ENCODE measurements at regions not wholly inside any gene's neighbourhood (a gene's known extent, or its start where the extent isn't known, plus 50 kb on each side); places are given as distances from the start of the nearest gene placed in this dataset.
A peak's percentile ranks its signal among the peaks of the same experiment; 100 is the strongest.

DNA sequence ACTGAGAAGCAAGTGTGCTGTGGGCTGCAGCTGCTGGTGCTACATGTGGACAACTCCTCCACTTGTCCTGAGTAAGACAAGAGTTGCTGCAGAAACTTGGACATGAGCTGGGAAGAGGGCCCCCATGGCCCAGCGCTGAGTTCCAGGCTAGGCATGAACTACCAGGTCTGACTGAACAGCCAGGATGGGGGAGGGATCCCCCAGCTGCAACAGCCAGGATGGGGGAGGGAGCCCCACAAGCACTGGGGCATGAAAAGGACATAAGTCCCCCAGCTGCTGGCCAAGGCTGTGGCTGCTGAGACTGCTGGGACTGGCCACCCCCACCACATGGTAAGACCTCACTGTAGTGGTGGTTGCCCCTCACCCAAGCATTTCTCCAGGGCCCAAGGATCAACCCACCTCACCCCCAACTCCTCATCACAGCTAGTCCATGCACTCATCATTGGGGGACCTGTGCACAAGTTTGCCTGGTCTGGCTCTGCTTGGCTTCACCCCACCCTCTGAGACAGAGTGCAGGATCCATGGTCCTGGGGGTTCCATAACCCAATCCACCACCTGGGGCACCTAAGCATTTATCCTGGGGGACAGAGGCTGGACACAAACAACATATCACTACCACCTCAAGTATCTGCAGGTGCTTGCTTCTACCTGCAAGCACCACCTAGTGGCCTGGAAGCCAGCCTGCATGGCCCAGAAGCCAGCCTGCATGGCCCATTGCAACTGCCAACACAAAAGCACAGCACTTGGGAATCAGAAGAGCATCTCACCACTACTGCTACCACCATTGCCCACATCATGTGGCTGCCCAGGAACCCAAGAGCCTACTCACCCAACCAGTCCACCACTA, 84.5 kb upstream of the STT3B start:
- Mint-ChIP-seq H3K4me3 (peak overlapping the region in 1 of 2 donors; percentile 3), H3K9me3 (no peaks in the 10 kb centered on the region), H3K27ac (no peak overlapping the region), H3K4me1 (ENCODE audit: low read depth in 2 of 2) (peaks cover 9% of the 10 kb centered on the region in 2 donors), H3K36me3 (ENCODE audit: insufficient read depth) (no peaks in the 10 kb centered on the region), H3K27me3 (no peaks in the 10 kb centered on the region)
- ATAC-seq (replicated peaks) (peak; percentile 70), DNase-seq (peak; percentile 11 to 26 (median 16))

DNA sequence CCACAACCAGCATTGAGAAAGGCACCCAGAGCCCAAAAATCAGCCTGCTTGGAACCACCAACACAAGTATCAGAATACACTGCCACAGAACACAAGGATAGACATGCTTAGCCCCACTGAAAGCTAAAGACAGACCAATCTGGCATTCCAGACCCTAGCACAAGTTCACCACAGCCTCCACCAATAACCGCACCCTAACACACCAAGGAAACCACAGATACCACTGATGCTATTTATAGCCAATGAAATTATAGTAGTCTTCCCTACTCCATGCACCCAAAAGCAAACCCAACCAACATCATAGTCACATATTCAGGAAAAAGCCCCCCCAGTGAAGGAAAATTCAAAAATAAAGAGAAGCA, 83.9 kb upstream of the STT3B start:
- peaks cover 9% of the 10 kb centered on the region in 2 donors for H3K4me1 Mint-ChIP-seq (ENCODE audit: low read depth in 2 of 2)
- no peak overlapping the region for H3K27ac Mint-ChIP-seq
- no peaks in the 10 kb centered on the region for H3K27me3 Mint-ChIP-seq

DNA sequence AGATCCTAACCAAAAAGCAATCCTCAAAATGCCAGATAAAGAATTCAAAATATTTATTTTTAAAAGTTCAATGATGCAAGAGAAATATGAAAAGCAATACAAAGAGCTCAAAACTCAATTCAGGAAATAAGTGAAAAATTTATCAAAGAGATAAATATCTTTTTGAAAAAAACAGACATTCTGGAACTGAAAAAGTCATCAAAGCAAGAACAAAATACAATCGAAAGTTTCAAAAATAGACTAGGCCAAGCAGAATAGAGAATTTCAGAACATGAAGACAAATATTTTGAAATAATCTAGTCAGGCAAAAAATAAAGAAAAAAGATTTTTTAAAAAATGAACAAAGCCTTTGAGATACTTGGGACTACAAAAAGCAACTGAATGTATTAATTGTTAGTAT, 83.4 kb upstream of the STT3B start:
- no peak for DNase-seq
- H3K36me3 Mint-ChIP-seq (ENCODE audit: insufficient read depth): no peaks in the 10 kb centered on the region
- no peak overlapping the region for H3K27ac Mint-ChIP-seq
- H3K9me3 Mint-ChIP-seq: no peaks in the 10 kb centered on the region
- no peak overlapping the region for H3K4me3 Mint-ChIP-seq
- no peak for ATAC-seq (replicated peaks)
- no peaks in the 10 kb centered on the region for H3K27me3 Mint-ChIP-seq
- H3K4me1 Mint-ChIP-seq (ENCODE audit: low read depth in 2 of 2): peaks cover 9% of the 10 kb centered on the region in 2 donors

More for the DNA sequence above, 83.9 kb upstream of the STT3B start:
- Mint-ChIP-seq H3K9me3 (no peaks in the 10 kb centered on the region), H3K36me3 (ENCODE audit: insufficient read depth) (no peaks in the 10 kb centered on the region), H3K4me3 (peak overlapping the region in 1 of 2 donors; percentile 3)
- ATAC-seq (replicated peaks) (no peak), DNase-seq (no peak)

DNA sequence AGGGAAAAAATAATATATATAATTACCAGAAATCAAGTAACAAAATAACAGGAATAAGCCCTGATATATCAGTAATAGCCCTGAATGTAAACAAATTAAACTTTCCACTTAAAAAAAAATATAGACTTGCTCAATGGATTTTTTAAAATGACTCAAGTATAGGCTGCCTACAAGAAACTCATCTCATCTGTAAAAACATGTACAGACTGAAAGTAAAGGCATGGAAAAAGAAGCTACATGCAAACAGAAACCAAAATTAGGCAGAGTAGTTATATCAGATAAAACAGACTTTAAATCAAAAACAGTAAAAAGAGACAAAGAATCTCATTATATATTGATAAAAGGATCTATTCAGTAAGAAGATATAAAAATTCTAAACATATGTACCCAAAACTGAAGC, 82.4 kb upstream of the STT3B start:
- ATAC-seq (replicated peaks) (no peak), DNase-seq (no peak)
- Mint-ChIP-seq H3K27ac (no peak overlapping the region), H3K4me1 (ENCODE audit: low read depth in 2 of 2) (peaks cover 9 to 13% of the 10 kb centered on the region in 2 donors), H3K27me3 (peaks cover 0 to 7% of the 10 kb centered on the region in 2 donors), H3K36me3 (ENCODE audit: insufficient read depth) (no peaks in the 10 kb centered on the region), H3K4me3 (no peak overlapping the region), H3K9me3 (no peaks in the 10 kb centered on the region)

DNA sequence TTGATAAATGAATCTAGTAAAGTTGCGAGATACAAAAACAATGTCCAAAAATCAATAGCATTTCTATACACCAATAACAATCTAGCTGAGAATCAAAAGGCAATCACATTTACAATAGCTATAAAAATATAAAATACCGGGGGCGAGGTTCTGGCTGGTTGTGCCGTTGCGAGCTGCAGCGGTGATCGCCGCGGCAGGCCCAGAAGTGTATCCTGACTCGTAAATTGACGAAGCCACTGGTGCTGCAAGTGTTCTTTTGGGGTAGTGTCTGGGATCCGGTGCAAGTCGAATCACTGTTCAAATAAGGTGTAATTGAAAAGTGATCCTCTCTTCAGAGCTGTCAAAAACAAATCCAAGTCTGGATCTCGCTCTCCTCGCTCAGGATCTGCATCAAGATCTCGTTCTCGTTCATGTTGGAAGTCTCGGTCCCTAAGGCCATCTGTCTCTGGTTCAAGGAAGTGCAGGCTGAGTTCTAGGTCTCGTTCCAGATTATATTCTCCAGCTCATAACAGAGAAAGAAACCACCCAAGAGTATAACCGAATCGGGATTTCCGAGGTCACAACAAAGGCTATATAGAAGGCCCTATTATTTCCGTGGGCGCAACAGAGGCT, 80.1 kb upstream of the STT3B start:
- Mint-ChIP-seq H3K27ac (no peak overlapping the region), H3K9me3 (no peaks in the 10 kb centered on the region), H3K4me1 (ENCODE audit: low read depth in 2 of 2) (peaks cover 10 to 13% of the 10 kb centered on the region in 2 donors)

DNA sequence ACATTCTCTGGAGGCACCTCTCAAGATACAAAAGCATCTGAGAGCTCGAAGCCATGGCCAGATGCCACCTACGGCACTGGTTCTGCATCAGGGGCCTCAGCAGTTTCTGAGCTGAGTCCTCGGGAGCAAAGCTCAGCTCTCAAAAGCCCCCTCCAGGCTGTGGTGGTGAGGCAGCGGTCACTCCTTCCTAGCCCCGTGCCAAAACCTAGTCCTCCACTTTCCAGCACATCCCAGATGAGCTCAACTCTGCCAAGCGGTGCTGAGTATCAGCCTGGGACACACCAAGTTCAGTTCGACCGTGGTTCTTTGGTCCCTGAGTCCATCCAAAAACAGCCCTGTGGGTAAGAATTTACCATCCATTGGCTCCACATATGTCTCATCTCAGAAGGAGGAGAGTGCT, 79.3 kb upstream of the STT3B start:
- Mint-ChIP-seq H3K36me3 (ENCODE audit: insufficient read depth) (no peaks in the 10 kb centered on the region), H3K9me3 (no peaks in the 10 kb centered on the region), H3K4me1 (ENCODE audit: low read depth in 2 of 2) (peaks cover 9 to 12% of the 10 kb centered on the region in 2 donors), H3K27me3 (peaks cover 0 to 10% of the 10 kb centered on the region in 2 donors), H3K4me3 (no peak overlapping the region), H3K27ac (no peak overlapping the region)
- ATAC-seq (replicated peaks) (no peak), DNase-seq (no peak)

More for the DNA sequence above, 80.1 kb upstream of the STT3B start:
- Mint-ChIP-seq H3K27me3 (peaks cover 0 to 10% of the 10 kb centered on the region in 2 donors), H3K4me3 (no peak overlapping the region), H3K36me3 (ENCODE audit: insufficient read depth) (no peaks in the 10 kb centered on the region)
- ATAC-seq (replicated peaks): no peak
- DNase-seq: no peak

DNA sequence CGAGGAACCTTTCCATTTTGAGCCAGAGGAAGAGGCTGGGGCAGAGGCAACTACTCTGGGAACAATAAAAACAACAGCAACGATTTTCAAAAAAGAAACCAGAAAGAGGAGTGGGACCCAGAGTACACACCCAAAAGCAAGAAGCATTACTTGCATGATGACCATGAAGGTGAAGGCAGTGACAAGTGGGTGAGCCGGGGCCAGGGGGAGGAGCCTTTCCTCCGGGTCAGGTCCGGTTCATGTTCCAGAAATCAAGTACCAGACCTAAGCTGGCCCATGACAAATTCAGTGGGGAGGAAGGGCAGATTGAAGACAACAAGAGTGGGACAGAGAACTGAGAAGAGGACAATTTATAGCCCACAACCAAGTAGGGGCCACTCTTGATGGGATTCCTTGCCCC, 77.2 kb upstream of the STT3B start:
- Mint-ChIP-seq H3K27me3 (peaks cover 0 to 10% of the 10 kb centered on the region in 2 donors), H3K9me3 (no peaks in the 10 kb centered on the region), H3K4me1 (ENCODE audit: low read depth in 2 of 2) (peaks cover 1 to 4% of the 10 kb centered on the region in 2 donors), H3K4me3 (no peak overlapping the region), H3K27ac (peak overlapping the region in 1 of 2 donors; percentile 37), H3K36me3 (ENCODE audit: insufficient read depth) (no peaks in the 10 kb centered on the region)
- DNase-seq: no peak
- no peak for ATAC-seq (replicated peaks)

DNA sequence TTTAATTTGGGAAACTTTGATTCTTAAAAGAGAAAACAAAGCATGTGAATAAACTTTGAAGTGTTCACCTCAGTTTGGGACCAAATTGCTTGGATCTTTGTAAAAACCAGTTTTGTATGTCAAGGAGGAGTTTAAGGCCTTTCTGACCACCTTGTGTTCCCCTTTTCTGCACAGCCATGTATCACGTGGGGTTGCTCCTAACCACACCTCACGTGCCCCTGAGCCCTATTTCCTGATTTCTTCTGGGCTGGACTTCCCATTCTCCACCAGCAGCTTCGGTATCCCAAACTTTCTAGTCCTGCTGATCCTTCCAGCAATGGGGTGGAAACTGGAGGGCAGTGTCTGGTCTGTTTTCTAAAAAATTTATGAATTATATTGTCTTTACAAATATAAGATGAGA, 76.4 kb upstream of the STT3B start:
- Mint-ChIP-seq H3K4me3 (no peak overlapping the region), H3K36me3 (ENCODE audit: insufficient read depth) (no peaks in the 10 kb centered on the region), H3K4me1 (ENCODE audit: low read depth in 2 of 2) (peaks cover 1 to 8% of the 10 kb centered on the region in 2 donors), H3K9me3 (no peaks in the 10 kb centered on the region), H3K27ac (no peak overlapping the region), H3K27me3 (peaks cover 0 to 10% of the 10 kb centered on the region in 2 donors)
- ATAC-seq (replicated peaks): no peak
- DNase-seq: no peak

DNA sequence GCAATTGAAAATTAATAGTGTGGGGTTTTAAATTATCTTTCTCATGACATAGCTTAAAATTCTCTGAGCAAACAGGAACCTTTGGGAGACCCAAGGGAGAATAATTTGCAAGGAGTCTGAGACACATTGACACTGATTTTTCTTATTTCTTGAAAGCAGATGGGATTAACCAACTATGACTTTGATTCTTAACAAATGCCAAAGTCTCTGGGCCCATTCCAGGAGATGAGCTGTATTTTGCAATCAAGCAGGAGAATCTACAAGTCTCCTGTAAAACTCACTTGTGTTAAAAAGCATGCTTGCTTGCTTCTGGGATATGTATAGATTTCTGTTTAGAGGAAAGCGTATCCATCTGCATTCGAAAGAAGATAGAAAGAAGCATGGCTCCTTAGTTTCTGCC, 71.3 kb upstream of the STT3B start:
- peak overlapping the region; percentile 66 to 70 for H3K4me3 Mint-ChIP-seq
- no peak for ATAC-seq (replicated peaks)
- H3K36me3 Mint-ChIP-seq (ENCODE audit: insufficient read depth): no peaks in the 10 kb centered on the region
- peak overlapping the region; percentile 82 to 85 for H3K27ac Mint-ChIP-seq
- no peaks in the 10 kb centered on the region for H3K9me3 Mint-ChIP-seq
- no peak for DNase-seq
- H3K27me3 Mint-ChIP-seq: no peaks in the 10 kb centered on the region
- peaks cover 18 to 35% of the 10 kb centered on the region in 2 donors for H3K4me1 Mint-ChIP-seq (ENCODE audit: low read depth in 2 of 2)

DNA sequence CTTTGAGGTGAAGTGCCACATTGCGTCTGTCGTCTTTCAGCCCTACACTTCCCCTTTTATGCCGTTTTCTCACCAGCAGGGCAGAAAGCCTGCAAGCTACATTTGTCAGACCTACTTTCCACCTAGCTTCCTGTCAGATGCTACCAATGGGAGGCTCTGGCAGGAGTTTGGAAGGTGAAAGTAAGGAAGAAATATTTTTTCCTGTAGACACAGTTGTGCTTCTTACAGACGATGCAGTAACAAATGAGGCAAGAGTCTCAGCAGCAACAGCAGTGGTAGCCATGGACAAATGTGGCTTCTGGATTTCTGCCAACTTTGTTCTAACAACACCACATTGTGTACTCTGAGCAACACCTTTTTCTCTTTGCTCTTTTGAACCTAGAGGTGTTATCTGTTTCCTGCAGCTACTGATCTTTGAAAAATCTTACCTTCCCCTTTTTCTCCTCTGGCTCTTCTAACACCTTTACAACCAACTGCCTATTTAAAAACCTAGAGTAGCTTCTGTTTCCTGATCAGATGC, 70.6 kb upstream of the STT3B start:
- peak; percentile 93 for ATAC-seq (replicated peaks)
- Mint-ChIP-seq H3K27ac (peak overlapping the region; percentile 82 to 85), H3K4me1 (ENCODE audit: low read depth in 2 of 2) (peaks cover 18 to 35% of the 10 kb centered on the region in 2 donors), H3K9me3 (no peaks in the 10 kb centered on the region), H3K4me3 (peak overlapping the region; percentile 66 to 70), H3K27me3 (no peaks in the 10 kb centered on the region), H3K36me3 (ENCODE audit: insufficient read depth) (no peaks in the 10 kb centered on the region)
- peak; percentile 59 to 65 (median 63) for DNase-seq

DNA sequence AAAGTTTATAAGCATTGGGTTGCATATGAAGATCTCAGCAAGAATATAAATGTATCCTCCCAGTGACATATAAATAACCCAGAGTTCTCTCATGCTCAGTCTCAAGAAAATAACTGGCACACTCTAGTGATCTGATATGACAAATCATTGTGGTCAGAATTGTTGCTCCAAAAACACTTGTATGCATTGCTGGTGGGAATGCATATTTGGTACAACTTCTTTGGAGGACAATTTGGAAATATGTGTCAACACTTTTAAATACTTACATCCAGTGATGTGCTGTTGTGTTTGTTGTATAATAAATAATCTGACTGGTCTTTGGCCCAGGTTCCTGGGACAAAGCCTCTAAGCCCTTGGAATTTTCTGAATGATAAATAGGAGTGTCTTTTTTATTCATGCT, 66.7 kb upstream of the STT3B start:
- H3K27me3 Mint-ChIP-seq: no peaks in the 10 kb centered on the region
- no peak for DNase-seq
- no peak overlapping the region for H3K27ac Mint-ChIP-seq
- H3K4me3 Mint-ChIP-seq: no peak overlapping the region
- peaks cover 18 to 31% of the 10 kb centered on the region in 2 donors for H3K4me1 Mint-ChIP-seq (ENCODE audit: low read depth in 2 of 2)
- H3K9me3 Mint-ChIP-seq: no peaks in the 10 kb centered on the region
- no peaks in the 10 kb centered on the region for H3K36me3 Mint-ChIP-seq (ENCODE audit: insufficient read depth)
- ATAC-seq (replicated peaks): no peak

DNA sequence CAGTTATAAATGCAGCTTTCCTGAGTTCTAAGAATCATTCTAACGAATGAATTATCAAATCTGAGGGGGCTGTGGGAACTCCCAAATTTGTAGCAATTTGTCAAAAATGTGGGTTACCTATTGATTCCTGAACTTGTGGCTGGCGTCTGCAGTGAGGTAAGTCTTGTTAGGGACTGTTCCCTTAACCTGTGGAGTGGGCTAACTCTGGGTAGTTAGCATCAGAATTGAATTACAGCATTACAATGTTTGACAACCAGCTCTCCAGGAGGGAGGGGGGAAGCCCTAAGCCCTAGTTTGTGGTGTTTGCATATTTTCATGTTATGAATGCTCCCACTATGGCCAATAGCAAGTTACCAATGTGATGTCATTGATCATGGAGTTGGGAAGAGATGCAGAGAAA, 65.9 kb upstream of the STT3B start:
- DNase-seq (no peak), ATAC-seq (replicated peaks) (no peak)
- Mint-ChIP-seq H3K27me3 (no peaks in the 10 kb centered on the region), H3K27ac (peak overlapping the region in 1 of 2 donors; percentile 20), H3K36me3 (ENCODE audit: insufficient read depth) (no peaks in the 10 kb centered on the region), H3K4me1 (ENCODE audit: low read depth in 2 of 2) (peaks cover 15 to 26% of the 10 kb centered on the region in 2 donors), H3K9me3 (no peaks in the 10 kb centered on the region), H3K4me3 (no peak overlapping the region)

DNA sequence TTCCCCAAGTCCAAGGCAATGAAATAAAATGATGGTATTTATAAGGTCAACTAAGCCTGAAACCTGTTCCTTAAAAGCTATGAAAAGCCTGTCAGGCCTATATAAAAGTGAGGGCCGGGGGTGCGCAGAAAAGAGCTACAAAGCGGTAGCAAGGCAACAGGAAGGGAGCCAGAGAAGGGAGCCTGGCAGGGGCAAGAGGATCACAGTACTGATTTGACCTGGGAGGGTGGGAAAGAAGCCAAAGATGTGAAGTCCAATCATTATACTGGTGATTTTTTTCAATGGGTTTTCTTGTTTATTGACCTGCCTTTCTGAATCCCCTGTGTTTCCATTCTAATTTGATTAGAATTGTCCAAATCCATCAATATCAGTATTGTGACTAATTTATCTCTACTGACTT, 64.3 kb upstream of the STT3B start:
- no peaks in the 10 kb centered on the region for H3K9me3 Mint-ChIP-seq
- no peaks in the 10 kb centered on the region for H3K27me3 Mint-ChIP-seq
- DNase-seq (no peak), ATAC-seq (replicated peaks) (no peak)
- H3K27ac Mint-ChIP-seq: no peak overlapping the region
- H3K36me3 Mint-ChIP-seq (ENCODE audit: insufficient read depth): no peaks in the 10 kb centered on the region
- no peak overlapping the region for H3K4me3 Mint-ChIP-seq
- H3K4me1 Mint-ChIP-seq (ENCODE audit: low read depth in 2 of 2): peaks cover 12 to 22% of the 10 kb centered on the region in 2 donors

DNA sequence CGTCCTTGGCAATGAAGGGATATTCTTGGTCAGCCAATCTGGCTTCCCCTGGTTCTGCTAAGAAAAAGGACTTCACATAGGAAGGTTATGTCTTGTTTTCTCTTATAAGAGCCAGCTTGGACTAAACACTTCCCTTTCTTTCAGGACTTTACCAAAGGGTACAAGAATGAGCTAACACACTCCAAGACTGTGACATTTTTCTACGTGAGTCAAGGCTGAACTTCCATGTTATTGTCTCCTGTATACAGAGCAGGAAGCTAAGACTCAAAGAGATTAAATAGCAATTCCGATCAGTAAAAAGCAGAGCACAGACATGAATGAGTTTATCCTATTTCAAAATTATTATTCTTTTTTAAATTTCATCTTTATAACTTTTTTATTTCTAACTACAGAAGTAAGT, 63.3 kb upstream of the STT3B start:
- Mint-ChIP-seq H3K9me3 (no peaks in the 10 kb centered on the region), H3K36me3 (ENCODE audit: insufficient read depth) (no peaks in the 10 kb centered on the region), H3K4me1 (ENCODE audit: low read depth in 2 of 2) (peaks cover 8 to 15% of the 10 kb centered on the region in 2 donors), H3K27me3 (no peaks in the 10 kb centered on the region), H3K27ac (no peak overlapping the region), H3K4me3 (no peak overlapping the region)
- DNase-seq (no peak), ATAC-seq (replicated peaks) (no peak)
